HG03521 (cell line): ENCODE measurements at regions not wholly inside any gene's neighbourhood (a gene's known extent, or its start where the extent isn't known, plus 50 kb on each side); places are given as distances from the start of the nearest gene placed in this dataset.
"Not testable (repeated sequence)": the region's sequence is repeated elsewhere in the genome, so short reads cannot be mapped to it uniquely, and the experiment has no call there.

Source experiments
- ATAC-seq: cut with Tn5 transposase; IDR thresholded peaks from one replicate; pipeline ENCODE4 v1.9.1; 2021; ENCODE audit warnings: mild to moderate bottlenecking, moderate library complexity; ENCODE audit not compliant: unreplicated experiment

DNA sequence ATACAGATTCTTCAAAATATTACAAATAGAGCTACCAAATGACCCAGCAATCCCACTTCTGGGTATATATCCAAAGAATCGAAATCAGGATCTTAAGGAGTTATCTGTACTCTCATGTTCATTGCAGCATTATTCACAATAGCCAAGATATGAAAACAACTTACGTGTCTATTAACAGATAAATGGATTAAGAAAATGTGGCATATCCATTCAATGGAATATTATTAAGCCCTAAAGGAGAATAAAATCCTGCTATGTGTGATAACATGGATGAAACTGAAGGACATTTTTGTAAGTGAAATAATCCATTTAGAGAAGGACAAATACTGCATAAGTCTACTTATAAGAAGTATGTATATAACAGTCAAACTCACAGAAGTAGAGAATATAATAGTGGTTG is 450.6 kb downstream of the TMEM232 start:
- no peak for ATAC-seq

DNA sequence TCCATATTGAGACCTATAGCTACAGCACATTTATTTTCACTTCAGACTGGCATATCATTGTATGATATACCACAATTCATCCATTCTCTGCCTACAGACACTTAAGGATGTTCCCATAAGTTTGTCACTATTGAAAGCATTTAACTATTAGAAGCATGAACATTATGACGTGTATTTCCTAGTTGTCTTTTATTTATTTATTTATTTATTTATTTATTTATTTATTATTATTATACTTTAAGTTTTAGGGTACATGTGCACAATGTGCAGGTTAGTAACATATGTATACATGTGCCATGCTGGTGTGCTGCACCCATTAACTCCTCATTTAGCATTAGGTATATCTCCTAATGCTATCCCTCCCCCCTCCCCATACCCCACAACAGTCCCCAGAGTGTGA is 448.0 kb downstream of the TMEM232 start:
- ATAC-seq = not testable (repeated sequence)

DNA sequence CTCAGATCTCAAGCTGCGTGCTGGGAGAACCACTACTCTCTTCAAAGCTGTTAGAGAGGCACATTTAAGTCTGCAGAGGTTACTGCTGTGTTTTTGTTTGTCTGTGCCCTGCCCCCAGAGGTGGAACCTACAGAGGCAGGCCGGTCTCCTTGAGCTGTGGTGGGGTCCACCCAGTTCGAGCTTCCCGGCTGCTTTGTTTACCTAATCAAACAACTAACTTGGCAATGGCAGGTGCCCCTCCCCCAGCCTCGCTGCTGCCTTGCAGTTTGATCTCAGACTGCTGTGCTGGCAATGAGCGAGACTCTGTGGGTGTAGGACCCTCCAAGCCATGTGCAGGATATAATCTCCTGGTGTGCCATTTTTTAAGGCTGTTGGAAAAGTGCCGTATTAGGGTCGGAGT is 442.4 kb downstream of the TMEM232 start:
- ATAC-seq = not testable (repeated sequence)

DNA sequence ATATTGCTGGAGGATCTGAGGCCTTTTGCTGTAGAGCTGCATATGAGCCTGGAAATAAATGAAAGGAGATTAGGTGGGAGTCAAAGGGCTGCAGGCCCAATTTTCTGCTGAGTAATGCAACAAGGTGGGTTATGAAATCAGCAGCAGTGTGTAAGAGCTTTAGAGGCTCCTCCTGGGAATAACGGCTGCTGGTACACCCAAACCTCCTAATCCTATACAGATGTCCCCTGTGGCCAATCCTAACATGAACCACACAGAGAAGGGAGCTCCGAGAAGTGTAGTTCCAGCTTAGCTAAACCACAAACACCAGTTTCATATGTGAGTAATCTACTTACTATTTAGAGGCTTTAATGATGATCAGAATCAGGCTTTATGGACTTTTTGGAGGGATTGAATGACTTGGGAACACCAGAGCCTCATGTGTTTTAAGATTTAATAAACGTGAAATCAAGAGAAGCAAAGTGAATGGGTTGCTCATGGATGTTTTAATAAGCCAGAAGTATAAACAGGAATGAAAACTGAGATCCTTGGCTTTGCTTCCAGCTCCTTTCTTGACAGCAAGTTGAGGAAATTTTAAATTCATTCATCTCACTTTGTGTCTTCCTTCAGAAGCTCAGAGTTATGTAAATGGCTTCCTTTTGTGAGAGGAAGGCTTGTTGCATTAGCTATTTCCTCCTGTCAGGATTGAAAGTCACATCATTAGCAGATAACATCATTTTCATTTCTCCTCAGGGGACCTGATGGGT is 437.5 kb downstream of the TMEM232 start:
- ATAC-seq = no peak

DNA sequence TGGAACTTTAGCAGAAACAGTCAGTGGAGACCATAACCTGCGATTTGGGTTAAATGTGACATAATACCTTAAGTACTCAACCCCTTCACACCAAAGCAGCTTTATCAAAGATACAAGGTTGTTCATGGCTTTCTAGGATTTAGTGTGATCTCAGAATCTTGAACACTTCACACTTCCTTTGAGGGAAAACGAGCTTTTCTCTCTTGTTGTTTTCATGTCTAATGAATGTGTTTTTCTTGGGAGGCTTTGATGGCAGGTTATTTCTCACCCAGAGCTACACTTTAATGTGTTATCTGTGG is 437.0 kb downstream of the TMEM232 start:
- no peak for ATAC-seq

DNA sequence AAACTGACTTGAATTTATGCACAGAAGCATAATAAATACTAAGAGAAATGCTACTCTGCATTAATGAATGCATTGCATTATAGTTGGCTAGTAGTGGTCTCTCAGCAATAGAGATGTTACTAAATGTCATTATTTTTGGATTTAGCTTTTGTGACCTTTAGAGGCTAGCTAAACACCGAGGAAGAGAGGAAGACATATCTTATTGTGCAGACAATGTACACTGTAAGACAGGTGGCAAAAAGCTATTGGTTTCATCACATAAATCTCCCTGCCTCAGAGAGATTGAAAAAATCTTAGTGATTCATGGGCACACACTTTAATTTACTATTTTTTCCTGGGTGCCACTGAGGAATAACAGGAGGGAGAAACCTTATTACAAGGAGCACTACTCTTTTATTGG is 435.9 kb downstream of the TMEM232 start:
- ATAC-seq = no peak

DNA sequence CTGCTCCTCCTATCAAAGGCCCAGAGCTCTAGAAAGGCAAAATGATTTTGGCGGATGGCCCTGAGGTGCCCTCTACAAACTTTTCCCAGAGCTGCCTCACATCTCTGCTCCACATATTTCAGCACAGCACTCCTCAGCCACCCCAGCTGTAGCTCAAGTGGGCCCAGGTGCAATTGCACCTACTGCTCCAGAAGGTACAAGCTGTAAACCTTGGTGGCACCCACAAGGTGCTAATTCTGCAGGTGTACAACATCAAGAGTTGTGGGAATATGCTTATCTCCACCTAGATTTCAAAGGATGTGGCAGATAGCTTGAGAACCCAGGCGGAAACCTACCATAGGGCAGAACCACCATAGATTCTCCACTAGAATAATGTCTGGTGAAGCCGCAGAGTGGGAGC is 432.2 kb downstream of the TMEM232 start:
- ATAC-seq = no peak

DNA sequence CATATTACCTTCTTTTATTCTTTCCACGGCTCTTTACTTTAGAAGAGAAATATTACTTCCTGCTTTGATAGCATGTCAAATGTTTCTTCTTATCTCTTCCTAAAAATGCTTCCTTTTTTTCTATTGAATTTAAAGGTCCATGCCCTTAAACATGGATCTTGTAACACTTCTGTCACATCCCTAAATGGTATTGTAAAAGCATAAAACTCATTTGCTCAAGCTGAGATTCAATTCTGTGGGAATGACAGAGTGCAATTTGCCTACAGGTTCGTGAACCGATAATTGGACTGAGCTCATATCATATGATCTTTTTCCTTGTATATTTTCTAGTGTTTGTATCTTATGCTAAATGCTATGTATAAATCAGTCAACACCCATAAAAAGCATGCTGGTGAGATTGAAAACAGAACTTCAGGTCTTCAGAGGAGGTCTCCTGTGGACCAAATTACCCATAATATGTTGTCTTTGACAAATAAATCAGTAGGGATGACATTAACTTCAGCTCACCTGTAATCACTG is 429.3 kb downstream of the TMEM232 start:
- no peak for ATAC-seq

DNA sequence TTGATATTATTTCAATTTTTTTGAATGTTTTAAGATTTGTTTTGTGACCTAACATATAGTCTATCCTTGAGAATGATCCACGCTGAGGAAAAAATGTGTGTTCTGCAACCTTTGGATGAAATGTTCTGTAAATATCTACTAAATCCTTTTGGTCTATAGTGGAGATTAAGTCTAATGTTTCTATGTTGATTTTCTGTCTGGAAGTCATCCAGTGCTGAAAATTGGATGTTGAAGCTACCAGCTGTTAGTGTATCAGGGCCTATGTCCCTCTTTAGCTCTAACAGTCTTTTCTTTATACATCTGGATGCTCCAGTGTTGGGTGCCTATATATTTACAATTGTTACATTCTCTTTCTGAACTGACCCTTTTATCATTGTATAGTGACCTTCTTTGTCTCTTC is 422.3 kb downstream of the TMEM232 start:
- no peak for ATAC-seq

DNA sequence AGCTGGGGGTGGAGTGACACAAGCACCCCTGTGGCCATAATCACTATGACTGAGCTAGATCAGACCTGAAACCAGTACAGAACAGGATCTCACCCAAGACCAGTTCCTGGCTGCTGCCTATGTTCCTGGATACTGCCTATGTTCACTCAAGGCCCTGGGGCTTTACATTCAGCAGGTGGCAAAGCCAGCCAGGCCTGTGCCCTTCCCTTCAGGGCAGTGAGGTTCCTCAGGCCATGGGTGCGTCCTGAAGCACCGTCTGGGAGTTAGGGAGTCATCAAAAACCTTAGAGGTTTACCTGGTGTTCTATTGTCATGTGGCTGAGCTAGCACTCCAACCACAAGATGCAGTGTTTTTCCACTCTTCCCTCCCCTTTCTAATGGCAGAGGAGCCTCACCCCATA is 419.8 kb downstream of the TMEM232 start:
- ATAC-seq = no peak

DNA sequence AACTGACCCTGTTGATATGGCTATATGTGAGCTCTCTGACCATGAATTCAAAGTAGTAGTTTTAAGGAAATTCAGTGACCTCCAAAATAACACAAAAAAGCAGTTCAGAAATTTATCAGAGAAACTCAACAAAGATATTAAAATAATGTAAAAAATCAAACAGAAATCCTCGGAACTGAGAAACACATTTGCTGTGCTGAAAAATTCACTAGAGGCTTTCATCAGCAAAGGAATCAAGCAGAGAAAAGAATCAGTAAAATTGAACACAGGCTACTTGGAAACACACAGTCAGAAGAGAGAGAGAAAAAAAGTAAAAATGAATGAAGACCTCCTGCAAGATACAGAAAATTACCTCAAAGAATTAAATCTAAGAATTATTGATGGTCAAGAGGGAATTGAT is 417.2 kb downstream of the TMEM232 start:
- no peak for ATAC-seq

DNA sequence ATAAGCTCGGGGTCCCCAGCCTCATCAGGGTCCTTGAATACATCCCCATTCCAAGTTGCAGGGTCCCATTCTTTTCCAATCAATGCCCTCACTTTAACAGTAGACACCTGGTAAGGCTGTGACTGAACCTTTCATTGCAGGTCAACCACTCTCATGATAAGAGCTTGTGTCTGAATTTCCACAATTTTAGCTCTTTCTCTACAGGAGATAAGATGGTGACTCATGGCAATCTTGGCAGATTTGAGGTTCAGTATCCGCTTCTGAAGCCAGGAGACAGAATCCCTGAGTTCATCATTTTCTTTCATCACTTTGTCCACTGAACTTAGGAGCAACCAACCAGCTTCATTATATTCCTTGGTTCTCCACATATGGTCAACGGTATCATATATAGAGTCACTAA is 409.9 kb downstream of the TMEM232 start:
- not testable (repeated sequence) for ATAC-seq

DNA sequence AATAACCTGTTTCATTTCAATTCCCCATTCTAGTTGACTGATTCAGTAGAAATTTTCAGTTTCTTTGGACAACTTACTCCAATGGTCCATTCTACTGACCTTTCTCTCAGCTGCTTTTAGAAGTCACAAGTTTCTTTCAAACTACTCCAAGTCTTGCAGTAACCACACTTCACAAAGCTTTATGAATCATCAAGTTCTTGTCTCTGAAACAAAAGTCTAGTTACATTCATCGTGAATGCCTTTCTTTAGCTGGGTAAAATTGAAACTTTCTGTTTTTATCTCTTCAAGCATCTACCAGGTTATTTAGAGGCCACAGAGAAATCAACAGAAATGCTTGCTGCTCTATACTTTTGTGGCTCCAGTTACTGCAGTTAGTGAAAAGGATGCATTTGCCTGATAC is 405.4 kb downstream of the TMEM232 start:
- no peak for ATAC-seq

DNA sequence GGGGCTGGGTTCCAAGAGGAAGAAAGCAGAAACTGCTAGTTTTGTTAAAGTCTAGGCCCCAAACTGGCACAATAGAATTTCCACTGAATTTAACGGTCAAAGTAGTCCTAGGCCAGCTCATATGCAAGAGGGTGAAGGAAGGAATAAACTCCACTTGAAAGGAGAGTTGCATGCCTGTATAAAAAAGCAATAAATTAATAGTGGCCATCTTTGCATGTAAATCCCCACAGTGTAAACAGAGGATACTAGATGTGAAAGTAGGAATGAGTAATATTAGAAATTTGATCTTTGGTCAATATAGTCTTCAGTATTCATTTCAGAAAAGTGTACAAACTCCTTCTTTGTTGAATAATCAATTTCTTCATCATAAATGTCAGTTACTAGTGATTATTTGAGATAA is 403.1 kb downstream of the TMEM232 start:
- ATAC-seq = no peak

DNA sequence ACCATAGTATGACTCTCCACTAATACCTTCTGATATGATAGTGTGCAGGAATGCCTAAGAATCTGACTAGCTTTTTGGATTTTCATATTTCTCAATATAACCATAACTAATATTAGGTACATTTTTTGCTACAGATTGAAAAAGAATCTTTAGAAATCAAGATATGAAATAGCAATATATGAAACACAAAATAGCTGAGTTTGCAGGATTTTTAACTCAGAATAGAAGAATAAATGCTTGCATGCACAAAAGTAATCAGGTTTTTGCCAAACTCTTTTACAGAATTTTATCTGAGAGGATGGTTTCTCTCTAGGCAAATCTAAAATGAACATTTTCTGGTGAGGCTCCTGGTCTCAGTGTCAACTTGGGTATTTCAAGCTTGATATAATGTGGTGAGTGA is 402.6 kb downstream of the TMEM232 start:
- ATAC-seq = no peak

DNA sequence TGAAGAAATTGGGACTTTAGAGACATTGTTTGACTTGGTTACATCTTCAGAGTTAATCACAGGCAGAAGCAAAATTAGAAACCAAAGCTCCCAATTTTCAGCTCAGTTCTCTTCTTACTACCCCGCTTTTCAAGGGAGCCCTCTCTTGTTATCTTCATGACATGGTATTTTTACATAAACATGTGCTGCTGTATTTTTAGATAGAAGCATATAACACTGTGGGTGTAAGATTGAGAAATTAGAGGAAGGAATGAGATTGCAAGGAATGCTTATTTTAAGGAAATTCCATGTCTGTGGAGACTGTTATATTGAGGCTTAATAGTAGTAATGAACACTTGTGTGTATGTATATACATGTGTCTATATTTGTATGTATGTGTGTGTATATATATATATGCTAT is 401.6 kb downstream of the TMEM232 start:
- ATAC-seq = no peak

DNA sequence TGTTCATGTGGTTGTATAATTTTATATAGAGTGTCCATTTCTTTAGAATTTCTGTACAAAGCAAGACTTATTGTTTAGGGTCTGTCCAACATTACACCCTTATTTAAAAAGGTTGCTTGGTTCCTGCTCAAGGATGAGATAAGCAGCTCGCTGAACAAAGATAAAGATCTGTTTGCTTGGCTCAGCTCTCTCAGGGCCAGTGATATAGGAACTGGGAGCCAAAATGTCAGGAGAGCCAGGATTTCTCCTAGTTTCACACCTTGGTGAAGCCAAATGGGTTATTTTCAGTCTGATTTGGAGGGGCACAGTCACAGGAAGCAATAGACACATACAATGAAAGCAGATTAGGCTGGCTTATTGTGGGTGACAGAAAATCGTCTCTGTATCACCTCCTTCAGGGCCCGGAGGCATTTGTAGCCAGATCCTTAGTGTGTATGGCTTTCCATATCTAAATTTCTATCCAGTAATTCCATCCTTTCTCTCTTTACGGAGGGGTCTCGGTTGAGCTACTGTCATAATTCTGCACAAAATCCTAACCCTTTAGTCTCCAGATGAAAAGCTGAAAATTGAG is 396.4 kb downstream of the TMEM232 start:
- no peak for ATAC-seq

DNA sequence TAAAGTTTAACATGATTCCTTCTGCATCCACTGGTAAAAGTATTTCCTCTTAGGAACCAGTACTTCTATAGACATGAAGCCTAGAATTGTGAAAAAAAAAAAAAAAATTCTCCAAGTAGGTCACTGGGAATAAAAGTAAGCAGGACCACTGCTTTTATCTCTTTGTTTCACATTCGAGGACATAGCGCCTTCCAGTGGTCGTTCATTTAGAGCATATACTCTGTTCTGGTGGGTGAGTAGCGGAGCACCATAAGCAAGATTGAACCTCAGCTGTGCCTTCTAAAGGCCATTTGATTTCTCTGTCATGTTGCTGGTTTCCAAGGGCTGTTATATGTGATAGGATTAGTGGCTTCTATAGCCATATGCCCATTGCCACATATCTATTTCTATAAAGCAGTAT is 393.1 kb downstream of the TMEM232 start:
- no peak for ATAC-seq

DNA sequence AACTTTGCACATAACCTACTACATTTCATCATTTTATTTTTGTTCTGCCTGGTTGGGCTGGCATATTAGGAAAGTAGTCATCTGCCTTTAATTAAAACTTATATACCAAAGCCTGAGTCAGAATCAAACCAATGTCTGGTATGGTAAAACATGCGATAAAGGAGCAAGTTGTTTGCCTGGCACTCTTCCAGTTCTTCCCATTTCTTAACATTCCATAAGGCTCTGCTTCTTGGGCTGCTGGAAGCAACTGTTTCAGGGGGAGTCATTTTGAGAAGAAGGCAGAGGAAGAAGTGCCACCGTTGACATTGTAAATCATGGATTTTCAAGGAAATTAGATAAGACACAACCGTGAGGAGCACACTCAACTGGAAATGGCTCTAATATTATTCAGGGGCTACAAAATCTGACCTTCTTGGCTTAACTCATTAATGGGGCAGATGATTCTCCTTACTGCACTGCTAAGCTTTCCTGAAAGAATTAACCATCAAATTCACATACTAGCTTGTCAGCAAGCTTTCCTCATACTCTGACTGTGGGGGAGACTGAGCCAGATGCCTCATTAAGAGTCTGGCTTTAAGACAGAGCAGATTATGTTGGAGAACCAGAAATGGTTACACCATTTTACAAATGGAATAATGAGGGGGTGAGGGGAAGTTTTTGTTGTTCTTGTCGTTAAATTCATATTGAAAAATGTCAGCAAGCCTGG is 391.0 kb downstream of the TMEM232 start:
- ATAC-seq = no peak

DNA sequence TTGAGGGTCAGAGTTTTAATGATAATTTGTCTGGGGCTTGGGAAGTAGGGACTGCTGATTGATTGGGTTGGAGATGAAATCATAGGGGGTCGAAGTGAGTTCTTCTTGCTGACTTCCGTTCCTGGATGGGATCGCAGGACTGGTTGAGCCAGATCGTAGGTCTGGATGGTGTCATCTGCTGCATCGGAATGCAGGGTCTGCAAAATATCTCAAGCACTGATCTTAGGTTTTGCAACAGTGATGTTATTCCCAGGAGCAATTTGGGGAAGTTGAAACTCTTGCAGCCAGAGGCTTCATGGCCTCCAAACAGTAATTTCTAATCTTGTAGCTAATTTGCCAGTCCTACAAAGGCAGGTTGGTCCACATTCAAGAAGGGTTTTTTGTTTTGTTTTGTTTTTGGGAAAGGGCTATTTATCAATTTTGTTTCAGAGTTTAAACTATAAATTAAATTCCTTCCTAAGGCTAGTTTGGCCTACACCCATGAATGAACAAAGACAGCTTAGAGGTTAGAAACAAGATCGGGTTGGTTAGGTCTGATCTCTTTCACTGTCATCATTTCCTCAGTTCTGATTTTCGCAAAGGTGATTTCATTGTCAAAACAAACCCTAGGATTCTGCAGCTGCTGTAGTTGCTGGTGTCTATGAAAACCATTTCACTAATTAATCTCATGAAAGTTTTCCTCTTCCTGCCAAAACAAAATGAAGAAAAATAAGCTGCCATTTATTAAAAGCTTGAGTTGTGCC is 388.0 kb downstream of the TMEM232 start:
- no peak for ATAC-seq

DNA sequence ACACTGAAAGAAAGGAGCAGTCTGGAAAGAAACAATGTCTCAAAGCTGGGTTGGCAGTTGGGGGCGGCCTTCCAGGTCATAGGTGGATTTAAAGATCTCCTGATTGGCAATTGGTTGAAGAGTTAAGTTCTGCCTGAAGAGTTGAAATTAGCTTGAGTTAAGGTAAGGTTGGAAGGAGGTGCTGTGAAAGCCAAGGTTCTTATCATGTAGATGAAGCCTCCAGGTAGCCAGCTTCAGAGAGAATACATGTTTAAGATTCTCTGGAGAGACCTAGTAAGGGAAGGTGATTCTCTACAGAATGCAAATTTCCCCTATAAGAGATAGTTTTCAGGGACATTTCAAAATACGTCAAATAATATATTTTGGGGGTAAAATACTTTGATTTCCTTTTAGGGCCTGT is 387.1 kb downstream of the TMEM232 start:
- ATAC-seq = no peak

DNA sequence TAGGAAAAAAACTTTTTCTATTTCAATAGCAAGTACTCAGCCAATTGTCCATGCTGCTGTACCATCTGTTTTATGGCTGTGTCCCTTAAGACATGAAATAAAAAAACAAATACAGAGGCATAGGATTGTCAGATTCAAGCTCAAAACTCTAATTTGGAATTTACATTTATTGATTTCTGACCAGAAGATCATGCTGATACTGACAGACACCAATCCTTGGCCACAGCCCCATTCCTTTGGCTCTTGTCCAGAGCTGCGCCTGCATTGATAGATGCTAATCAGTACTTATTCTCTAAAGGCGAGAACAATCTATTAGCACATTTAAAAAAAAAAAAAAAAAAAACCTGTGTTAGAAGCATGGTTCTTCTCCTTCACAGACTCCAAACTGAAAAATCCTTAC is 384.6 kb downstream of the TMEM232 start:
- ATAC-seq = no peak
